SK-N-SH treated with all-trans-retinoic acid at 6 μM for 48 hours (cell line): ENCODE measurements at regions not wholly inside any gene's neighbourhood (a gene's known extent, or its start where the extent isn't known, plus 50 kb on each side); places are given as distances from the start of the nearest gene placed in this dataset.

Source experiments
- ATAC-seq: fragments of 200-7000 bp; cut with Tn5 transposase; 3 replicates; pipeline ENCODE4 v1.9.1; 2020; ENCODE audit warnings: mild to moderate bottlenecking, moderate library complexity
- ARNTL ChIP-seq: fragments of 450-650 bp; formaldehyde crosslinking; IDR thresholded peaks from 2 replicates; pipeline ENCODE4 v1.5.0; 2020; ENCODE audit warnings: low read depth, mild to moderate bottlenecking, moderate library complexity, borderline replicate concordance
- BACH2 ChIP-seq: fragments of 250-450 bp; sonication (Bioruptor Pico); IDR thresholded peaks from 2 replicates; pipeline ENCODE4 v1.9.0; 2021; ENCODE audit warnings: mild to moderate bottlenecking, borderline replicate concordance
- CSDC2 ChIP-seq: fragments of 250-450 bp; sonication (Bioruptor Pico); IDR thresholded peaks from 2 replicates; pipeline ENCODE4 v1.5.0; 2020; ENCODE audit warnings: mild to moderate bottlenecking, moderate library complexity
- ESRRG ChIP-seq: fragments of 250-450 bp; sonication (Bioruptor Pico); IDR thresholded peaks from 2 replicates; pipeline ENCODE4 v1.6.1; 2021; ENCODE audit warnings: mild to moderate bottlenecking
- GLIS3 ChIP-seq: fragments of 250-450 bp; sonication (Bioruptor Pico); IDR thresholded peaks from 2 replicates; pipeline ENCODE4 v1.5.0; 2020; ENCODE audit warnings: mild to moderate bottlenecking, moderate library complexity
- ISL1 ChIP-seq: fragments of 250-450 bp; sonication (Bioruptor Pico); IDR thresholded peaks from 2 replicates; pipeline ENCODE4 v2.1.2; 2022; ENCODE audit warnings: mild to moderate bottlenecking, moderate library complexity
- OSR1 ChIP-seq: fragments of 250-450 bp; sonication (Bioruptor Pico); IDR thresholded peaks from 2 replicates; pipeline ENCODE4 v1.8.0; 2022; ENCODE audit warnings: moderate library complexity, mild to moderate bottlenecking, inconsistent platforms
- PPARA ChIP-seq: fragments of 250-450 bp; sonication (Bioruptor Pico); IDR thresholded peaks from 2 replicates; pipeline ENCODE4 v1.5.0; 2020; ENCODE audit warnings: mild to moderate bottlenecking, borderline replicate concordance
- SNAI2 ChIP-seq: fragments of 250-450 bp; sonication (Bioruptor Pico); IDR thresholded peaks from 2 replicates; pipeline ENCODE4 v1.5.0; 2020; ENCODE audit warnings: mild to moderate bottlenecking, moderate library complexity
- TCF4 ChIP-seq: fragments of 250-450 bp; sonication (Bioruptor Pico); IDR thresholded peaks from 2 replicates; pipeline ENCODE4 v1.8.0; 2021; ENCODE audit warnings: mild to moderate bottlenecking, moderate library complexity, borderline replicate concordance
- ZC3H10 ChIP-seq: fragments of 250-450 bp; sonication (Bioruptor Pico); IDR thresholded peaks from 2 replicates; pipeline ENCODE4 v1.5.1; 2021; ENCODE audit warnings: mild to moderate bottlenecking, moderate library complexity
- ZFP3 ChIP-seq: fragments of 250-450 bp; sonication (Bioruptor Pico); IDR thresholded peaks from 2 replicates; pipeline ENCODE4 v1.5.0; 2020; ENCODE audit warnings: mild to moderate bottlenecking, moderate library complexity
- ZNF70 ChIP-seq: fragments of 450-650 bp; formaldehyde crosslinking; IDR thresholded peaks from 2 replicates; pipeline ENCODE4 v1.5.0; 2020; ENCODE audit warnings: mild to moderate bottlenecking, moderate library complexity
- TF ChIP-seq, protein P1 (sequence below): fragments of 250-450 bp; sonication (Bioruptor Pico); IDR thresholded peaks from 2 replicates; pipeline ENCODE4 v1.5.0; 2020; ENCODE audit warnings: mild to moderate bottlenecking, moderate library complexity
- TF ChIP-seq, protein P2 (sequence below): fragments of 250-450 bp; sonication (Bioruptor Pico); IDR thresholded peaks from 2 replicates; pipeline ENCODE4 v1.8.0; 2021; ENCODE audit warnings: low read depth, mild to moderate bottlenecking, moderate library complexity, borderline replicate concordance
- TF ChIP-seq, protein P3 (sequence below): fragments of 250-450 bp; sonication (Bioruptor Pico); IDR thresholded peaks from 2 replicates; pipeline ENCODE4 v1.8.0; 2020; ENCODE audit warnings: mild to moderate bottlenecking, moderate library complexity, borderline replicate concordance
- TF ChIP-seq, protein P4 (sequence below): fragments of 250-450 bp; sonication (Bioruptor Pico); IDR thresholded peaks from 2 replicates; pipeline ENCODE4 v1.5.1; 2020; ENCODE audit warnings: low read depth, mild to moderate bottlenecking, moderate library complexity

DNA sequence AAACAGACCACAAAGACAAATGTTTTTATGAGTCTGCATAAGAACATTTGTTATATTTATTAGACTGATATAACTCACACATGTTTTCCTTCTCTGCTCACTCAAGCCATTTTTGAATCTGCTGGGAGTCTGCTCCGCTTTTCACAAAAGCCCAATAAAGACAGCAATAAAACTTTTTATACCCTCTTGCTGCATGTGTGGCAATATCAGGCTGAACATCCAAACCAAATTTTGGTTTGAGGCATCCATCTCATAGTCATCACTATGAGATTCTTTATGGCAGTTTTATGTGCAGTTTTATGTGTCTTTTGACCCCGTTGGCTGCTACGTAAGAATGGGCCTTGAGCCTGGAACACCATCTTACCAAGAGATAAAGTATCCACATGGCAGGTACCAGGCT, 1276.8 kb upstream of the ADGRB3 start (continued):
- TF ChIP-seq, protein P1, sequence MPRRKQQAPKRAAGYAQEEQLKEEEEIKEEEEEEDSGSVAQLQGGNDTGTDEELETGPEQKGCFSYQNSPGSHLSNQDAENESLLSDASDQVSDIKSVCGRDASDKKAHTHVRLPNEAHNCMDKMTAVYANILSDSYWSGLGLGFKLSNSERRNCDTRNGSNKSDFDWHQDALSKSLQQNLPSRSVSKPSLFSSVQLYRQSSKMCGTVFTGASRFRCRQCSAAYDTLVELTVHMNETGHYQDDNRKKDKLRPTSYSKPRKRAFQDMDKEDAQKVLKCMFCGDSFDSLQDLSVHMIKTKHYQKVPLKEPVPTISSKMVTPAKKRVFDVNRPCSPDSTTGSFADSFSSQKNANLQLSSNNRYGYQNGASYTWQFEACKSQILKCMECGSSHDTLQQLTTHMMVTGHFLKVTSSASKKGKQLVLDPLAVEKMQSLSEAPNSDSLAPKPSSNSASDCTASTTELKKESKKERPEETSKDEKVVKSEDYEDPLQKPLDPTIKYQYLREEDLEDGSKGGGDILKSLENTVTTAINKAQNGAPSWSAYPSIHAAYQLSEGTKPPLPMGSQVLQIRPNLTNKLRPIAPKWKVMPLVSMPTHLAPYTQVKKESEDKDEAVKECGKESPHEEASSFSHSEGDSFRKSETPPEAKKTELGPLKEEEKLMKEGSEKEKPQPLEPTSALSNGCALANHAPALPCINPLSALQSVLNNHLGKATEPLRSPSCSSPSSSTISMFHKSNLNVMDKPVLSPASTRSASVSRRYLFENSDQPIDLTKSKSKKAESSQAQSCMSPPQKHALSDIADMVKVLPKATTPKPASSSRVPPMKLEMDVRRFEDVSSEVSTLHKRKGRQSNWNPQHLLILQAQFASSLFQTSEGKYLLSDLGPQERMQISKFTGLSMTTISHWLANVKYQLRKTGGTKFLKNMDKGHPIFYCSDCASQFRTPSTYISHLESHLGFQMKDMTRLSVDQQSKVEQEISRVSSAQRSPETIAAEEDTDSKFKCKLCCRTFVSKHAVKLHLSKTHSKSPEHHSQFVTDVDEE = no peak
- TF ChIP-seq ISL1 (CRISPR knock-in tag) (no peak), CSDC2 (CRISPR knock-in tag) (no peak)
- TF ChIP-seq, protein P2, sequence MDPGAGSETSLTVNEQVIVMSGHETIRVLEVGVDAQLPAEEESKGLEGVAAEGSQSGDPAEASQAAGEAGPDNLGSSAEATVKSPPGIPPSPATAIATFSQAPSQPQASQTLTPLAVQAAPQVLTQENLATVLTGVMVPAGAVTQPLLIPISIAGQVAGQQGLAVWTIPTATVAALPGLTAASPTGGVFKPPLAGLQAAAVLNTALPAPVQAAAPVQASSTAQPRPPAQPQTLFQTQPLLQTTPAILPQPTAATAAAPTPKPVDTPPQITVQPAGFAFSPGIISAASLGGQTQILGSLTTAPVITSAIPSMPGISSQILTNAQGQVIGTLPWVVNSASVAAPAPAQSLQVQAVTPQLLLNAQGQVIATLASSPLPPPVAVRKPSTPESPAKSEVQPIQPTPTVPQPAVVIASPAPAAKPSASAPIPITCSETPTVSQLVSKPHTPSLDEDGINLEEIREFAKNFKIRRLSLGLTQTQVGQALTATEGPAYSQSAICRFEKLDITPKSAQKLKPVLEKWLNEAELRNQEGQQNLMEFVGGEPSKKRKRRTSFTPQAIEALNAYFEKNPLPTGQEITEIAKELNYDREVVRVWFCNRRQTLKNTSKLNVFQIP (CRISPR knock-in tag) = no peak

DNA sequence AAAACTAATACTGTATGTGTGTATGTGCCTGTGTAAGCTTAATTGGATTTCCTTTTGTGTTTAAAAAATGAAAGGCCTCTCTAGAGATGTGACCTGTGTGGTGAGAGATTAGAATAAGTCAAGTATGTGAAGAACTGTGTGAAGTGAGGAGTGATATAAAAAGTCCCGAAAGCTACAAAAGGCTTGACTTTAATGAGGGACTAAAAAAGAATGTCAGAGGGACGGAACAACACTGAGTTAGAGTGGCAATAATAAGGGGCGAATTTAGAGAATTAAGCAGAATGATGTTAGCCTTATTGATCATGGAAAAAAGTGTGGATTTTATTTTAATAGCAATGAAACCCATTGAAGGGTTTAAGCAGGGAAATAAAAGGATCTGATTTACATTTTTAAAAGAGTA, 1281.2 kb upstream of the ADGRB3 start:
- TF ChIP-seq PPARA (CRISPR knock-in tag) = no peak
- no peak for TF ChIP-seq ESRRG (CRISPR knock-in tag)
- TF ChIP-seq ZC3H10 (CRISPR knock-in tag) = no peak
- TF ChIP-seq, protein P1 = no peak
- TF ChIP-seq CSDC2 (CRISPR knock-in tag) = no peak
- no peak for TF ChIP-seq SNAI2 (CRISPR knock-in tag)
- TF ChIP-seq ZNF70 = no peak
- TF ChIP-seq BACH2 (CRISPR knock-in tag) = no peak
- TF ChIP-seq TCF4 (CRISPR knock-in tag) = no peak
- no peak for TF ChIP-seq ZFP3 (CRISPR knock-in tag)
- no peak for TF ChIP-seq ARNTL
- TF ChIP-seq, protein P3, sequence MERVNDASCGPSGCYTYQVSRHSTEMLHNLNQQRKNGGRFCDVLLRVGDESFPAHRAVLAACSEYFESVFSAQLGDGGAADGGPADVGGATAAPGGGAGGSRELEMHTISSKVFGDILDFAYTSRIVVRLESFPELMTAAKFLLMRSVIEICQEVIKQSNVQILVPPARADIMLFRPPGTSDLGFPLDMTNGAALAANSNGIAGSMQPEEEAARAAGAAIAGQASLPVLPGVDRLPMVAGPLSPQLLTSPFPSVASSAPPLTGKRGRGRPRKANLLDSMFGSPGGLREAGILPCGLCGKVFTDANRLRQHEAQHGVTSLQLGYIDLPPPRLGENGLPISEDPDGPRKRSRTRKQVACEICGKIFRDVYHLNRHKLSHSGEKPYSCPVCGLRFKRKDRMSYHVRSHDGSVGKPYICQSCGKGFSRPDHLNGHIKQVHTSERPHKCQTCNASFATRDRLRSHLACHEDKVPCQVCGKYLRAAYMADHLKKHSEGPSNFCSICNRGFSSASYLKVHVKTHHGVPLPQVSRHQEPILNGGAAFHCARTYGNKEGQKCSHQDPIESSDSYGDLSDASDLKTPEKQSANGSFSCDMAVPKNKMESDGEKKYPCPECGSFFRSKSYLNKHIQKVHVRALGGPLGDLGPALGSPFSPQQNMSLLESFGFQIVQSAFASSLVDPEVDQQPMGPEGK (CRISPR knock-in tag) = no peak
- no peak for TF ChIP-seq OSR1 (CRISPR knock-in tag)
- no peak for ATAC-seq

DNA sequence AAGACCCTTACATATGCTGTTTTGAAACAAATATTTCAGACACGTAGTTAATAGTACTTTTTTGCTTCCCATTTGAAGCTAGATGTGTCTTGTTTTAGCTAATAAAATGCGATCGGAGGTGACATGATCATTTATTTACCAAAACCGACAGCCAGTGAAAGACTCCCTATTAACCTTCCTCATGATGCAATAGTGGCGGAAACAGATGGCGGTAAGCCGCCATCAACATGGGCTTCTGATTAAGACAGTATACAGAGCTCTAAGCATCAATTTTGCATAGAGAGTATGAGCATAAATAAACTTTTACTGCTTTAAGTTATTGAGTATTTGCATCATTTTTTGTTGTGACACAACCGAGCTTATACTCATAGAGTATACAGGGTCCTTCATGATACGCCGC, 1282.4 kb upstream of the ADGRB3 start:
- TF ChIP-seq ISL1 (CRISPR knock-in tag) (no peak), ZNF70 (no peak), GLIS3 (CRISPR knock-in tag) (no peak), SNAI2 (CRISPR knock-in tag) (no peak)
- TF ChIP-seq, protein P1 = no peak
- ATAC-seq = no peak

DNA sequence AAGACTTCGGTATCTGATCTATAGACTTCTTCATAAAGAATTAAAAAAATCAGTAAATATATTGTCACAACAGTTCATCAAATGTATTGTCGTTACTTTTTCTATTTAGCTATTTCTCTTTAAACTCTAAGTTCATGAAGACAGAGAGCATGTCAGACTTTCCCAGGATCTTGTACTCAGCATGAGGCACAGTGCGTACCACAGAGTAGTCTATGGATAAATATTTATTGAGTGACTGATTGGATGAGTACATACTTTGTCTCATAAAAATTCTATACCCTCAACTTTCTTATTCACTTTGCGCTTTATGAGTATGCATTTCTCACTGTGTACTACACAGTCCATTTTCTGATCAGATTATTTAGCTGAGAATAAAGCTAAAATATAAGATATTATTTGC, 1284.4 kb upstream of the ADGRB3 start:
- no peak for ATAC-seq
- TF ChIP-seq SNAI2 (CRISPR knock-in tag) = no peak
- no peak for TF ChIP-seq ZC3H10 (CRISPR knock-in tag)
- TF ChIP-seq, protein P4, sequence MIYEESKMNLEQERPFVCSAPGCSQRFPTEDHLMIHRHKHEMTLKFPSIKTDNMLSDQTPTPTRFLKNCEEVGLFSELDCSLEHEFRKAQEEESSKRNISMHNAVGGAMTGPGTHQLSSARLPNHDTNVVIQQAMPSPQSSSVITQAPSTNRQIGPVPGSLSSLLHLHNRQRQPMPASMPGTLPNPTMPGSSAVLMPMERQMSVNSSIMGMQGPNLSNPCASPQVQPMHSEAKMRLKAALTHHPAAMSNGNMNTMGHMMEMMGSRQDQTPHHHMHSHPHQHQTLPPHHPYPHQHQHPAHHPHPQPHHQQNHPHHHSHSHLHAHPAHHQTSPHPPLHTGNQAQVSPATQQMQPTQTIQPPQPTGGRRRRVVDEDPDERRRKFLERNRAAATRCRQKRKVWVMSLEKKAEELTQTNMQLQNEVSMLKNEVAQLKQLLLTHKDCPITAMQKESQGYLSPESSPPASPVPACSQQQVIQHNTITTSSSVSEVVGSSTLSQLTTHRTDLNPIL = no peak
- TF ChIP-seq, all 23 proteins: peak for 0
